Vagina (tissue), 2 donors: ENCODE measurements at regions not wholly inside any gene's neighbourhood (a gene's known extent, or its start where the extent isn't known, plus 50 kb on each side); places are given as distances from the start of the nearest gene placed in this dataset.

Source experiments
- CTCF ChIP-seq, 3 experiments: fragments of 450-650 bp in 2 of 3; fragments of 200-600 bp in 1 of 3; sonication (generic) in 1 of 3; IDR thresholded peaks; one replicate each; pipeline ENCODE4 v1.5.1; 2017 to 2019; ENCODE audit warnings: antibody characterized with exemption in 3 of 3, mild to moderate bottlenecking in 2 of 3, moderate library complexity in 2 of 3
- POLR2A ChIP-seq, 2 donors: fragments of 450-650 bp; IDR thresholded peaks; one replicate each; pipeline ENCODE4 v1.6.1; 2017; ENCODE audit warnings: antibody characterized with exemption in 2 of 2, mild to moderate bottlenecking in 2 of 2, moderate library complexity in 2 of 2

DNA sequence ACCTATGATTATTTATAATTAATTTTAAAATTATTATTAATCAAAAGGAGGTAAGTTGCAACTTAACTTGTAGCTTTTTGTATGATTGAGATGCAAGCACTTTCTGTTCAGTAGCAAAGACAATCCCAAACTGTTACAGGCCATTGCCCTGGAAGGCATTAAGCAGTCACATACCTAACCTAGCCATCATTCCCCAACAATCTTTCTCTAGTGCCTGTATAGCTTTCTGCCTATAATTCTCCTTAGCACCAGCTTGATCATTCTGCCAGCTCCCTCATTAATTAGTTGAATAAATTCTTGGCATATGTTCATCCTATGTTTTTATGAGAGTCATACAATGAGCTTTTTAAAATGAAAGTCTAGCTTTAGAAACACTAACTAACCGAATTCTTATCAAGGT is 178.9 kb upstream of the TMEM106B start:
- TF ChIP-seq CTCF (IDR thresholded peaks at IDR 0.05), result no peak
- TF ChIP-seq POLR2A (IDR thresholded peaks at IDR 0.05), result no peak
